Spinal cord (tissue), 9 donors: ENCODE measurements at regions not wholly inside any gene's neighbourhood (a gene's known extent, or its start where the extent isn't known, plus 50 kb on each side); places are given as distances from the start of the nearest gene placed in this dataset.

Experiments
- DNase-seq, 6 donors: peaks; one replicate each; pipeline versions ENCODE4 v3.0.0 to v3.0.0-alpha.2; 2013 to 2015; ENCODE audit warnings: low spot score in 6 of 6, low read depth in 4 of 6
- H3K27ac ChIP-seq: one replicate; pipeline ENCODE4 v1.5.1; 2013; ENCODE audit warnings: low read depth, low read length, control low read depth
- H3K27me3 ChIP-seq: one replicate; pipeline ENCODE4 v1.6.1; 2013; ENCODE audit warnings: low read length; ENCODE audit not compliant: control insufficient read depth, insufficient read depth
- H3K36me3 ChIP-seq: one replicate; pipeline ENCODE4 v1.6.1; 2013; ENCODE audit warnings: low read length; ENCODE audit not compliant: control insufficient read depth, insufficient read depth
- H3K4me1 ChIP-seq: one replicate; pipeline ENCODE4 v1.6.1; 2013; ENCODE audit warnings: low read length; ENCODE audit not compliant: control insufficient read depth, insufficient read depth
- H3K4me3 ChIP-seq: one replicate; pipeline ENCODE4 v1.5.1; 2013; ENCODE audit warnings: low read depth, low read length, control low read depth
- H3K9me3 ChIP-seq: one replicate; pipeline ENCODE4 v1.6.1; 2013; ENCODE audit warnings: low read length; ENCODE audit not compliant: control insufficient read depth, insufficient read depth
- WGBS: methylation state at CpG from one replicate; pipeline ENCODE4 v1.1.5; 2013; ENCODE audit warnings: missing lambda C conversion rate; ENCODE audit not compliant: insufficient coverage; 5-methylcytosine and 5-hydroxymethylcytosine counted together
- donor health status: healthy.

DNA sequence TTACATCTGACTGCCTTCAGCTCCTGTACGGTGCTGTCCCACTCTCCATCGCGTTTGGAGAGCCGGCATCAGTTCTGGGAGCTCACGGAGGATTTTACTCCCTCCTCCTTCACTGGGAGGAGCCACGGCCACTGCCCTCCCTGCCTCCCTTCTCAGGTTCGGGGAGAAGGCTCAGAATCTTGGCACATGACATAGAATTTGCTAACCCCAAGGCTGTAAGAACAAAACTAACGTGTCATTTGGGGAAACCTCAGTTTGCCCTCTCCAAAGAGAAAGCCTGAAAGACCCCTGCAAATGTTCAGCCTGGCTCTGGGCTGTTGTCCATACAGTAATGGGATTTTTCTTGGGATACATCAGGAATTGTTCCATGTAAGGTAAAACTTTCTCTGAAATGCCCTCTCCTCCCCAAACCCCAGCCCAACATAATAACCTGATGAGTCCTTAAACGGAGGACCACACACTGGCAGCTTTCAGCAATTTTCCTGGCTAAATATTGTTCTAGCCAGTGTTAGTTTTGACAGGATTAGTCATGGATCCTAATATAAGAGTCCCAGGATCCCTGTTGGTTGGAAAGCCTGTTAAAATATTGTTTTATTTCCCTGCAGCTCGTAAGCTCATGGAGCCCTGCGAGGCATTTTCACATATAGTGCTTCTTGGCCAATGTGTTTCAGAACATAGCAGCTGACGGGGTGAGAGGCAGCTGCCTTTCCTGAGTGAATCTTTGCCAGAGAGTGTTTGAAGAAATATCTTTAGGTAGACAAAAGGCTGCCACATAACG, 98.8 kb downstream of the RHOU start:
- Histone ChIP-seq H3K27ac (peak overlapping the region; percentile 53), H3K9me3 (no peaks in the 10 kb centered on the region), H3K4me1 (peaks cover 30% of the 10 kb centered on the region), H3K27me3 (no peaks in the 10 kb centered on the region), H3K36me3 (no peaks in the 10 kb centered on the region), H3K4me3 (no peak overlapping the region)
- 44% methylated on average over 8 of the region's 13 CpGs for WGBS
- peak in 2 of 6 donors; percentile 50 to 67 for DNase-seq

- H3K27ac ChIP-seq, result no peak overlapping the region
- WGBS, result no CpG with 5 or more reads among the region's 5 CpGs
- H3K9me3 ChIP-seq, result no peaks in the 10 kb centered on the region
- no peaks in the 10 kb centered on the region for H3K36me3 ChIP-seq
- H3K27me3 ChIP-seq, result no peaks in the 10 kb centered on the region
- no peak for DNase-seq
- peaks cover 25% of the 10 kb centered on the region for H3K4me1 ChIP-seq
- H3K4me3 ChIP-seq, result no peak overlapping the region
Measured at GRCh38 chr1:228835456-228835855, 100.2 kb downstream of the RHOU start.

- peak in 1 of 6 donors; percentile 33 for DNase-seq
- Histone ChIP-seq H3K9me3 (no peaks in the 10 kb centered on the region), H3K4me1 (peaks cover 23% of the 10 kb centered on the region), H3K27me3 (no peaks in the 10 kb centered on the region), H3K4me3 (no peak overlapping the region), H3K36me3 (no peaks in the 10 kb centered on the region), H3K27ac (no peak overlapping the region)
- WGBS, result 64% methylated on average over 3 of the region's 3 CpGs
Measured at GRCh38 chr1:228835911-228836310, 100.6 kb downstream of the RHOU start.

DNA sequence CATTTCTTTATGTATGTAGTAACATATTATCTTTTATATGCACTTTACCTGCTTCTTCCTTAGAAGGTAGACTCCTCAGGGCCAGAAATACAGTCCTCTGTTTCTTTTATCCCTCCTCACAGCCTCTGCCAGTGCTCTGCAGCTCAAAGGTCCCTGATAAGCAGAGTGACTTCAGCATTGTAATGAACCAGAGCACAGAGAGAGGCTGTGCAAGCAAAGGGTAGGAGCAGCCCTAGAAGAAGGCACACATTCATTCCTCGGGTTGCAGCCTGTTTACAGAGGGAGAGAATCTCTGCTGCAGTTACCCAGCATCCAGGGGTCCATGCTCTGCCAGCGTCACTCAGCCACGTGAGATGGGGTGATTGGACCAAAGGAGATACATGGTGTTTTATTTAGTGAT, 101.1 kb downstream of the RHOU start:
- Histone ChIP-seq H3K36me3 (no peaks in the 10 kb centered on the region), H3K9me3 (no peaks in the 10 kb centered on the region), H3K27ac (no peak overlapping the region), H3K27me3 (no peaks in the 10 kb centered on the region), H3K4me3 (no peak overlapping the region), H3K4me1 (peaks cover 23% of the 10 kb centered on the region)
- WGBS, result 34% methylated on average over 3 of the region's 3 CpGs
- peak in 2 of 6 donors; percentile 64 to 67 for DNase-seq

DNA sequence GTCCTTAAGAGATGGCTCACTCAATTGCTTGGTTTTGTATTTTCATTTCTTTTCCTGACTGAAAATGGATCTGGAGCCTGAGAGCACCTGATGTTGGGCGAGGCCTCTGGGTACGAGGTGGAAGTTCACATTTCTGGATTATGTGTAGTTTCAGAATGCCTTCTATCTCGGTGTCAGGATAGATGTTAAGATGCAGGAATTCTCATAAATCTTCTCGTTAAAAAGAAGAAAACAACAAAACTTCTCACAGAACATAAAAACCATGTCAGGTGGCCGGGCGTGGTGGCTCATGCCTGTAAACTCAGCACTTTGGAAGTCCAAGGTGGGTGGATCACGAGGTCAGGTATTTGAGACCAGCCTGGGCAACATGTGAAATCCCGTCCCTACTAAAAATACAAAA, 101.8 kb downstream of the RHOU start:
- Histone ChIP-seq H3K36me3 (no peaks in the 10 kb centered on the region), H3K27me3 (no peaks in the 10 kb centered on the region), H3K4me3 (no peak overlapping the region), H3K4me1 (peaks cover 23% of the 10 kb centered on the region), H3K27ac (no peak overlapping the region), H3K9me3 (no peaks in the 10 kb centered on the region)
- no peak for DNase-seq
- 94% methylated on average over 5 of the region's 8 CpGs for WGBS

GRCh38 chr1:228837817-228838716, 102.8 kb downstream of the RHOU start:
- 48% methylated on average over 8 of the region's 11 CpGs for WGBS
- Histone ChIP-seq H3K27me3 (no peaks in the 10 kb centered on the region), H3K36me3 (no peaks in the 10 kb centered on the region), H3K27ac (no peak overlapping the region), H3K4me3 (no peak overlapping the region), H3K4me1 (peaks cover 23% of the 10 kb centered on the region), H3K9me3 (peaks cover 2% of the 10 kb centered on the region)
- DNase-seq, result no peak

DNA sequence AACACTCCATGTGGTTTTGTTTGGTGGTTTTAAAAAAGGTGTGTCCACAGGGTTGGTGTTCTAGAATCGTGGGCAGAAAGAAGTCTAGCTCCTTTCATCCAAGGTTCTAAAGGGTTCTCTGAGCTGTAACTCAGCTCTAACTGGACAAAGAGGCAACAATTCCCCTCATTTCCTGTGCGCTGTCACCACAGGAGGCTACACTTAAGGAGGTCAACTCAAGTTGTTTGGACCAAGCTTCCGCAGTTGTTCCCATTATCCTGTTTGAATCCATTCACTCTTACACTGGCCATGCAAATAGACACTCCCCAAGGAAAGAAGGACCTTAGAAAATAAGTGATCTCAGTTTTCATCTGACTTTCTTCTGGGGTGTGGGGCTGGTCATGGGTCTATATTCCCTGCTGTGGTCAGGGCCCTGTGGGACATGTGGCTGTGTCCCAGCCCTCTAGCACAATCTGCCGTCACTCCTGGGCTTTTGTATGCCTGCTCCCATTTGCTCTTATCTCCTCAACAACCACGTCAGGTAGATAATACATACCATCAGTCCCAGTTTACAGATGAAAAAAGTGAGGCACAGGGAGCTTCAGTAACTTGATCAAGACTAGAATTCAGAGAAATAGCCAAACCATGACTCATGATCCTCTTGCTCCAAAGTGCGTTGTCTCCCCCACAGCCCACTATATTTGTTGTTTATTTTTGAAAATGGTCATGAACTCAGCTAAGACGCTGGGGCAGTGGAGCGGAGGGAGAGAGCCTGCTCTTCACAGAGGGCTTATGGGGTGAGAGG, 103.6 kb downstream of the RHOU start:
- WGBS, result 93% methylated on average over 3 of the region's 8 CpGs
- Histone ChIP-seq H3K27me3 (no peaks in the 10 kb centered on the region), H3K4me3 (no peak overlapping the region), H3K9me3 (peaks cover 2% of the 10 kb centered on the region), H3K27ac (no peak overlapping the region), H3K4me1 (peaks cover 20% of the 10 kb centered on the region), H3K36me3 (no peaks in the 10 kb centered on the region)
- no peak for DNase-seq

- Histone ChIP-seq H3K4me3 (no peak overlapping the region), H3K4me1 (peaks cover 17% of the 10 kb centered on the region), H3K9me3 (peaks cover 2% of the 10 kb centered on the region), H3K36me3 (no peaks in the 10 kb centered on the region), H3K27ac (no peak overlapping the region), H3K27me3 (no peaks in the 10 kb centered on the region)
- no CpG with 5 or more reads among the region's 6 CpGs for WGBS
- no peak for DNase-seq
Measured at GRCh38 chr1:228839656-228840055, 104.4 kb downstream of the RHOU start.

- H3K36me3 ChIP-seq, result no peaks in the 10 kb centered on the region
- WGBS, result 77% methylated on average over 3 of the region's 4 CpGs
- H3K4me1 ChIP-seq, result peaks cover 13% of the 10 kb centered on the region
- peaks cover 2% of the 10 kb centered on the region for H3K9me3 ChIP-seq
- no peak overlapping the region for H3K4me3 ChIP-seq
- no peak overlapping the region for H3K27ac ChIP-seq
- no peaks in the 10 kb centered on the region for H3K27me3 ChIP-seq
- DNase-seq, result no peak
Measured at GRCh38 chr1:228841632-228842031, 106.4 kb downstream of the RHOU start.
